ENCODE measurements at regions not wholly inside any gene's neighbourhood (a gene's known extent, or its start where the extent isn't known, plus 50 kb on each side); places are given as distances from the start of the nearest gene placed in this dataset.

DNA sequence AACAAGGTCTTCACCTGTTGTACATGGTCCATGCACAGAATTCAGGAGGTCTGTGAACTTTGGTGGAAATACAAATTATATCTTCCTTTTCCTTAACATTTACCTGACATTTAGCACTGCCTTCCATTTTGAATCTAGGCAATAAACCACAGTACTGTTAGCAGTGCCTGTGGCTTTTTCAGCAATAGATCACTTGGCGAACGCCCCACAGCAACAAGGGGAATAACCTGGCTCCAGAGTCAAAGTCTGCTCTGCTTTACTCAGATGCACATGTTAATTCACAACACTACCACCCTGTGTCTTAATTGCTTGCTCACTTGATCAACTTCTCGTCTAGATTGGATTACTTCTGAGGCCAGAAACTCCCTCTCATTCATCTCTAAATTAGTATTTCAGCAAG, 414.6 kb upstream of the PROK2 start:
- H3K4me2 ChIP-seq (ENCODE audit: low read length): no peak overlapping the region
- H3K27me3 ChIP-seq (ENCODE audit: control insufficient read depth, insufficient read depth, low read length): peaks cover 13% of the 10 kb centered on the region
- no peaks in the 10 kb centered on the region for H3K36me3 ChIP-seq (ENCODE audit: insufficient read depth, low read length)
- H3K9me3 ChIP-seq (replicated peaks; ENCODE audit: low read length): peaks cover 7% of the 10 kb centered on the region
- no peaks in the 10 kb centered on the region for H3K4me1 ChIP-seq (ENCODE audit: control insufficient read depth, insufficient read depth, low read length)
- no peak overlapping the region for H3K9ac ChIP-seq (ENCODE audit: low read depth, low read length)
- H3K4me3 ChIP-seq (ENCODE audit: low read length): no peak overlapping the region

- Histone ChIP-seq H3K27me3 (ENCODE audit: control insufficient read depth, insufficient read depth, low read length) (peaks cover 9% of the 10 kb centered on the region), H3K4me1 (ENCODE audit: control insufficient read depth, insufficient read depth, low read length) (no peaks in the 10 kb centered on the region), H3K4me3 (ENCODE audit: low read length) (no peak overlapping the region), H3K9me3 (replicated peaks; ENCODE audit: low read length) (peaks cover 7% of the 10 kb centered on the region), H3K4me2 (ENCODE audit: low read length) (no peak overlapping the region), H3K9ac (ENCODE audit: low read depth, low read length) (no peak overlapping the region), H3K36me3 (ENCODE audit: insufficient read depth, low read length) (no peaks in the 10 kb centered on the region)
These were observed 411.5 kb upstream of the PROK2 start for GRCh38 chr3:72196377-72196929.

DNA sequence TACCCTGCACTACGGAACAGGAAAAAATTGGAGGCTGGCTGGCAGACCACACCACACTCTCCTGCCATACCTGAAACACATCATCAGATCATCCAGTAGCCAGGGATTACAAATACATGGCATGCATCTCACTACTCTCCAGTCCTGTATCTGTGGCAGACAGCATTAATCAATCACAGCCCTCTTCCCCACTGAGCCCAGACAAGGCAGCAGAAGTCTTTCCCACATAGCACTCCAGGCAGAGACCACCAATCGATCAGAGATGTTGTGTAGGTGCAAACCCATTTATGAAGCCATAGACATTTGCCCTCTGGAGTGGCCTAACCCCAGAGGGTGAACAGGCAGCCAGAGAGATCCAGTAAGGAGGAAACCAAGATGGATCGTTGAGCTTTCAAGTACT, 410.9 kb upstream of the PROK2 start:
- H3K27me3 ChIP-seq (ENCODE audit: control insufficient read depth, insufficient read depth, low read length): peaks cover 9% of the 10 kb centered on the region
- no peaks in the 10 kb centered on the region for H3K36me3 ChIP-seq (ENCODE audit: insufficient read depth, low read length)
- no peak overlapping the region for H3K9ac ChIP-seq (ENCODE audit: low read depth, low read length)
- H3K4me1 ChIP-seq (ENCODE audit: control insufficient read depth, insufficient read depth, low read length): no peaks in the 10 kb centered on the region
- peaks cover 7% of the 10 kb centered on the region for H3K9me3 ChIP-seq (replicated peaks; ENCODE audit: low read length)
- H3K4me2 ChIP-seq (ENCODE audit: low read length): no peak overlapping the region
- H3K4me3 ChIP-seq (ENCODE audit: low read length): no peak overlapping the region

DNA sequence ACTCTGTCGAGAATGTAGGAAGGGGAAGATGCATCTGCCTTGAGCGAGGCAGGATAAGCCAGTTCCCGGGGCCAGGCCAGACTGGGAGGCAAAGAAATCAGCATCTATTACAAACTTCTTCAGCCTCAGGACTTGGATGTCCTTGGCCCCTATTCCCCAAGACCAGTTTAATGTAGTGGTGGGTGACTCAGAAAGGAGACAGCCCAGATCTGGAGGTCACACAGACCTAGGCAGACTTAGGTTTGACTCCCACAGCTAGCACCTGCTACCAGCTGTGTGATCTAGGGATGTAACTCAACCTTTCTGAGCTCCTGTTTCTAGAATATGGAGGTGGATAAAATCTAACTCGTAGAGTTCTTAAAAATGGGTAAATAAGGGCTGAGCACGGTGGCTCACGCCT, 409.5 kb upstream of the PROK2 start:
- Histone ChIP-seq H3K27me3 (ENCODE audit: control insufficient read depth, insufficient read depth, low read length) (peaks cover 9% of the 10 kb centered on the region), H3K9me3 (replicated peaks; ENCODE audit: low read length) (no peaks in the 10 kb centered on the region), H3K4me3 (ENCODE audit: low read length) (no peak overlapping the region), H3K4me2 (ENCODE audit: low read length) (no peak overlapping the region), H3K36me3 (ENCODE audit: insufficient read depth, low read length) (no peaks in the 10 kb centered on the region), H3K4me1 (ENCODE audit: control insufficient read depth, insufficient read depth, low read length) (no peaks in the 10 kb centered on the region), H3K9ac (ENCODE audit: low read depth, low read length) (no peak overlapping the region)

- Histone ChIP-seq H3K9me3 (replicated peaks; ENCODE audit: low read length) (no peaks in the 10 kb centered on the region), H3K4me3 (ENCODE audit: low read length) (no peak overlapping the region), H3K9ac (ENCODE audit: low read depth, low read length) (no peak overlapping the region), H3K36me3 (ENCODE audit: insufficient read depth, low read length) (no peaks in the 10 kb centered on the region), H3K4me2 (ENCODE audit: low read length) (no peak overlapping the region), H3K4me1 (ENCODE audit: control insufficient read depth, insufficient read depth, low read length) (no peaks in the 10 kb centered on the region), H3K27me3 (ENCODE audit: control insufficient read depth, insufficient read depth, low read length) (peaks cover 9% of the 10 kb centered on the region)
These were observed 409.0 kb upstream of the PROK2 start for GRCh38 chr3:72193771-72194430.

DNA sequence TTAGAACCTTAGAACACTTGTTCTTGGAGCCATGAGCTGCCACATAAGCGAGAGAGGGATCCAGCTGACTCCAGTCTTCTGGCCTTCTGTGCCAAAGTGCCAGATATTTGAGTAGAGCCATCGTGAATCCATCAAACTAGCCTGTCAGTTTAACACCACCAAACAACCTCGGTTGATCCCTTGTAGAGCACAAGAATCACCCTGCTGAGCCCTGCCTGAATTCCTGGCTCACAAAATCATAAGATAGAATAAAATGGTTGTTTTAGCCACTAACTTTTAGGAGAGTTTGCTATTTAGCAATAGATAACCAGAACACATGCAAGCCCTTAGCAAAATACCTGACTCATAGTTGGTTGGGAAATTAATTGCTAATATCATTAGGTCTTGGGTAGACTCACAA, 407.6 kb upstream of the PROK2 start:
- H3K4me1 ChIP-seq (ENCODE audit: control insufficient read depth, insufficient read depth, low read length): no peaks in the 10 kb centered on the region
- peaks cover 9% of the 10 kb centered on the region for H3K27me3 ChIP-seq (ENCODE audit: control insufficient read depth, insufficient read depth, low read length)
- H3K9ac ChIP-seq (ENCODE audit: low read depth, low read length): no peak overlapping the region
- no peak overlapping the region for H3K4me3 ChIP-seq (ENCODE audit: low read length)
- H3K9me3 ChIP-seq (replicated peaks; ENCODE audit: low read length): no peaks in the 10 kb centered on the region
- H3K4me2 ChIP-seq (ENCODE audit: low read length): no peak overlapping the region
- no peaks in the 10 kb centered on the region for H3K36me3 ChIP-seq (ENCODE audit: insufficient read depth, low read length)

GRCh38 chr3:72191209-72191960, 406.4 kb upstream of the PROK2 start:
- Histone ChIP-seq H3K9me3 (replicated peaks; ENCODE audit: low read length) (no peaks in the 10 kb centered on the region), H3K4me3 (ENCODE audit: low read length) (no peak overlapping the region), H3K4me1 (ENCODE audit: control insufficient read depth, insufficient read depth, low read length) (peaks cover 11% of the 10 kb centered on the region), H3K9ac (ENCODE audit: low read depth, low read length) (no peak overlapping the region), H3K27me3 (ENCODE audit: control insufficient read depth, insufficient read depth, low read length) (peaks cover 6% of the 10 kb centered on the region), H3K36me3 (ENCODE audit: insufficient read depth, low read length) (no peaks in the 10 kb centered on the region), H3K4me2 (ENCODE audit: low read length) (no peak overlapping the region)

- H3K36me3 ChIP-seq (ENCODE audit: insufficient read depth, low read length): no peaks in the 10 kb centered on the region
- peaks cover 22% of the 10 kb centered on the region for H3K4me1 ChIP-seq (ENCODE audit: control insufficient read depth, insufficient read depth, low read length)
- H3K9me3 ChIP-seq (replicated peaks; ENCODE audit: low read length): no peaks in the 10 kb centered on the region
- H3K9ac ChIP-seq (ENCODE audit: low read depth, low read length): no peak overlapping the region
- no peak overlapping the region for H3K4me2 ChIP-seq (ENCODE audit: low read length)
- no peak overlapping the region for H3K4me3 ChIP-seq (ENCODE audit: low read length)
- no peaks in the 10 kb centered on the region for H3K27me3 ChIP-seq (ENCODE audit: control insufficient read depth, insufficient read depth, low read length)
These were observed 405.1 kb upstream of the PROK2 start for GRCh38 chr3:72190050-72190449.

GRCh38 chr3:72189339-72189738, 404.4 kb upstream of the PROK2 start:
- Histone ChIP-seq H3K27me3 (ENCODE audit: control insufficient read depth, insufficient read depth, low read length) (no peaks in the 10 kb centered on the region), H3K4me2 (ENCODE audit: low read length) (no peak overlapping the region), H3K9ac (ENCODE audit: low read depth, low read length) (no peak overlapping the region), H3K4me3 (ENCODE audit: low read length) (no peak overlapping the region), H3K4me1 (ENCODE audit: control insufficient read depth, insufficient read depth, low read length) (peaks cover 22% of the 10 kb centered on the region), H3K9me3 (replicated peaks; ENCODE audit: low read length) (no peaks in the 10 kb centered on the region), H3K36me3 (ENCODE audit: insufficient read depth, low read length) (no peaks in the 10 kb centered on the region)

GRCh38 chr3:72188536-72188935, 403.6 kb upstream of the PROK2 start:
- Histone ChIP-seq H3K27me3 (ENCODE audit: control insufficient read depth, insufficient read depth, low read length) (no peaks in the 10 kb centered on the region), H3K4me2 (ENCODE audit: low read length) (no peak overlapping the region), H3K36me3 (ENCODE audit: insufficient read depth, low read length) (no peaks in the 10 kb centered on the region), H3K9me3 (replicated peaks; ENCODE audit: low read length) (no peaks in the 10 kb centered on the region), H3K9ac (ENCODE audit: low read depth, low read length) (no peak overlapping the region), H3K4me1 (ENCODE audit: control insufficient read depth, insufficient read depth, low read length) (peaks cover 22% of the 10 kb centered on the region), H3K4me3 (ENCODE audit: low read length) (no peak overlapping the region)

DNA sequence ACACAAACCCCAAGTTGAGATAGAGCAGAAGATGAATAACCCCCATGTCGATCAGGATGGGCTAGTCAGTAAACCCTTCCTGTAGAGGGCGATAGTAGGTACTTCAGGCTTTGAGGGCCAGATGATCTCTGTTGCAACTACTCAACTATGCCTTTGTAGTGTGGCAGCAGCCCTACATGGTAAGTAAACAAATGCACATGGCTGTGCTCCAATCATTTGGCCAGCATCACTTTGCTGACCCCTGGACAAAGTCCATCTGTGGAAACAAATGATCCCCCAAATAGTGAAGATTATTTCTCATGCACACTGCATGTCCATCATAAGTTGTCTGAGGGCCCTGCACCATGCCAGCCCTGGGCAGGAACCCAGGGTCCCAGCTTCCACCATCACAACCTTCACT, 402.2 kb upstream of the PROK2 start:
- Histone ChIP-seq H3K4me1 (ENCODE audit: control insufficient read depth, insufficient read depth, low read length) (peaks cover 22% of the 10 kb centered on the region), H3K4me2 (ENCODE audit: low read length) (no peak overlapping the region), H3K36me3 (ENCODE audit: insufficient read depth, low read length) (no peaks in the 10 kb centered on the region), H3K4me3 (ENCODE audit: low read length) (no peak overlapping the region), H3K9ac (ENCODE audit: low read depth, low read length) (no peak overlapping the region), H3K27me3 (ENCODE audit: control insufficient read depth, insufficient read depth, low read length) (no peaks in the 10 kb centered on the region), H3K9me3 (replicated peaks; ENCODE audit: low read length) (no peaks in the 10 kb centered on the region)
